ENCODE measurements at regions not wholly inside any gene's neighbourhood (a gene's known extent, or its start where the extent isn't known, plus 50 kb on each side); places are given as distances from the start of the nearest gene placed in this dataset.
"Not testable (repeated sequence)": the region's sequence is repeated elsewhere in the genome, so short reads cannot be mapped to it uniquely, and the experiment has no call there.

- no peak for DNase-seq
These were observed 50.2 kb upstream of the CPNE4 start for GRCh38 chr3:132084982-132085381.

- DNase-seq, result no peak
These were observed 52.5 kb upstream of the CPNE4 start for GRCh38 chr3:132087356-132087755.

- no peak for DNase-seq
These were observed 53.5 kb upstream of the CPNE4 start for GRCh38 chr3:132088291-132088690.

GRCh38 chr3:132090921-132091320 is 56.1 kb upstream of the CPNE4 start:
- DNase-seq, result peak in 13 of 56 donors; percentile 2 to 66 (median 21)

DNA sequence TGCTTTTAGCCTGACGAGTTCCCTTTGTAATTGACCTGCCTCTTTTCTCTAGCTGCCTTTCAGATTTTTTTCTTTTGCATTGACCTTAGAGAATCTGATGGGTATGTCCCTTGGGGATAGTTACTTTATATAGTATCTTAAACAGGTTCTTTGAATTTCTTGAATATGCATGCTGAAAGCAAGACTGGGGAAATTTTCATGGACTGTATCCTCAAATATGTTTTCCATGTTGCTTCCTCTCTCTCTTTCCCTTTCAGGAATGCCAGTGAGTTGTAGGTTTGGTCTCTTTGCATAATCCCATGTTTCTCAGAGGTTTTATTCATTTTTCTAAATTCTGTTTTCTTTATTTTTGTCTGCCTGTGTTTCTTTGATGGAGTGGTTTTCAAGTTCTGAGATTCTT is 81.8 kb upstream of the CPNE4 start:
- DNase-seq, result no peak

- DNase-seq, result no peak
These were observed 82.8 kb upstream of the CPNE4 start for GRCh38 chr3:132117642-132118041.

DNA sequence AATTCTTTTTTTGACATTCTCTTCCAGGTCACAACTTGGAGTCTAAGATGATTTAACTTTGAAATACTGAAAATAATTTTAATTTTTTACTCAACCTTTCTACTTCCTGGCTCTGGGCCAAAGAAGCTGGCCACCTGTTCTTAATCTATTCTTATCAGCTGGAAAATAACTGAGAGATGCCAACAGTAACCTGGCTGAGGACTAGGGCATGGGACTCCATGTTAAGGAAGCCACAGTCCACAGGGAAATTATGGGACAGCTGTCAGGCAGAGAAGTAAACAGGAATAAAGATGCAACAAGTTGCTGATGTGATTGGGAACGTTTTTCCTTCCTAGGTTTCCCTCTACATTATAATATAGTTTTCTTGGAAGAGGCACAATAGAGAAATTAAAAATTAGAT is 84.7 kb upstream of the CPNE4 start:
- no peak for DNase-seq

DNA sequence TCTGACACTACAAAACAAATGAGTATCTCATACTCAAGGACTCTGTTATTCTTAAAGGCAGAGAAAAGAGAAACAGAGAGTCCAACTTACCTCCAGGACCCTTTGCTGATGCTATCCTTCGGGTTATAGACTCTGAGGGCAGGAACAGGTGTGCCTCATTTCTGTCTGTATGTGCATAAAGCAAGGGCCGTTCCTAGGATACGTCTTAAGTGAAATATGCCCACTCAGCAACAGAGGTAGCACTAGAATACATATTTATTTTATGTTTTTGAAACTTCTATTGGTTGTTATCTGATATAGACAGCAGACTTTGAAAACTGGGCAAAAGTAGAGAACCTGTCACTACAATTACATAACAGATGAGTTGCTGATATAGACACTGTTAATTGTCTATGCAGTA is 89.3 kb upstream of the CPNE4 start:
- no peak for DNase-seq

DNA sequence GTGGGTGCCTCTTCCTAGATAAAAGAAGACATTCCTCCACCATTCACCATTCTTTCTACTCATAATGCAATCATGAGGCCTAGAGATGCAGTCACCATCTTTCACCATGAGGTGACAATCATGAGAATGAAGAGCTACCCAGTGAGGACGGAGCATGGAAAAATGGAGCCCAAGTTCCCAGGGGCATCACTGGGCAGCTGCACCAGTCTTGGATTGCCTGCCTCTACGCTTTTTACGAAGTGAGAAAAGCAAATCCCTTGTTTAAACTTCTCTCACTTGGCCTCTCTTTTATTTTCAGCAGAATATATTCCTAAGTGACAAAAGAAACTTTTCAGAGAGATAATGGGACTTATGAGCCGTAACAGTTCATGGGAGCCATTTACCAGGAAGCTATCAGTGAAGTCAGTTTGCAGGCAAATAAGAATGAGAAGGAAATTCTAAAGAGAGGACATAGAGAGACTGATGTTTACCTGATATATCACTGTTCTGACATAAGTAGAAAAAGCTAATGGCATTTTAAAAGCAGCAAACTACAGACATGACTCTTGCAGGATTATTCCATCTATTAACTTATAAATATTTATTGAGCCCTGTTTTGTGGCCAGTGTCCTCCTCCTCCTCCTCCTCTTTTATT is 90.0 kb upstream of the CPNE4 start:
- DNase-seq, result no peak

GRCh38 chr3:132134611-132135010 is 99.8 kb upstream of the CPNE4 start:
- no peak for DNase-seq

DNA sequence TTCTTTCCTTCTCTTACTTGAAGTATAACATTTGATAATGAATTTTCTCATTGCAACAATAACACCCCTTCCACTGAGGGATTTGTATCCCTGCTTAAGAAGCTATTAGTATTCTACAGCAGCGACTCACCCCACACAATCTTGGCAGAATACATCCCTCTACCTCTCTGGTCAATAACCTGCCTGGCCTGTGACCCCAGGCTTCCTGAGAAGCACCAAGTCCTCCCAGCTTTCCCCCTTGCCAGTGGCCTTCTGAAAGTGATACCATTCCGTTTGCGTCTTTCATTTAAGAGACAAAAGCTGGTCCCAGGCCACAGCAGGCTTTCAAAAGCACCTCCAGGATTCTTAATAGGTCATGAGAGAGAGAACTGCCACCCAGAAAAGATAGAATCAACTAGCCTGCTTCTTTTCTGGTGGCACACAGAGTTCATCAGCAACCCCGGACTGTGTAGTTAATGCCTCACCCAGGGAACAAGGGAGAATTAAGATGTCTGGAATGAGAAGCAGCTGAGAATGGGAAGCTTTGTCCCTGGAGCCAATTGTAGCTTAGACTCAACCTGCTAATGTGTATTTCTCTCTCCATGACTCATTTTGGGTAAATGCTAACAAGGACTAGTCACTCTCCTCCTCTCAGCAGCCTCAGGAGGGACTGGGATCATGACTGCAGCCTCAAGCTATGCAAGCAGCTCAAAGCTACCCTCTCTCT is 101.0 kb upstream of the CPNE4 start:
- DNase-seq, result no peak

DNA sequence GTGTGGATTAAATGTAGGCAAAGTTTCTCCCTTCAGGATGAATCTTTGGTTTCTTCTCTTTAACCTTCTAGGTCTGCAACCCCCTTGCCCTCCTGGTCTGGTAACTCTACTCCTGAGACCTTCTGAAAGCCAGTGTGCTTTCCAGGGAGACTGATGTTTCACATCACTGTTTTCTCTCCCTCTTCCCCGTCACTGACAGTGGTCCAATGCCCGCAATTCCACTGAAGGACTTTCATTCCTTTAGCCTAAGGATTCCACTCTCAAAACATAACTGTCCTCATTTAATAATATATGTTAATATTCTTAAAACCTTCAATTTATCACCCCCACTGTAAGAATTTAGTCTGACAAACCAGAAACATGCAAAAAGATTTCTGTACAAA is 101.5 kb upstream of the CPNE4 start:
- no peak for DNase-seq

GRCh38 chr3:132136902-132137301 is 102.1 kb upstream of the CPNE4 start:
- DNase-seq, result not testable (repeated sequence)

- no peak for DNase-seq
These were observed 111.0 kb upstream of the CPNE4 start for GRCh38 chr3:132145833-132146232.

DNA sequence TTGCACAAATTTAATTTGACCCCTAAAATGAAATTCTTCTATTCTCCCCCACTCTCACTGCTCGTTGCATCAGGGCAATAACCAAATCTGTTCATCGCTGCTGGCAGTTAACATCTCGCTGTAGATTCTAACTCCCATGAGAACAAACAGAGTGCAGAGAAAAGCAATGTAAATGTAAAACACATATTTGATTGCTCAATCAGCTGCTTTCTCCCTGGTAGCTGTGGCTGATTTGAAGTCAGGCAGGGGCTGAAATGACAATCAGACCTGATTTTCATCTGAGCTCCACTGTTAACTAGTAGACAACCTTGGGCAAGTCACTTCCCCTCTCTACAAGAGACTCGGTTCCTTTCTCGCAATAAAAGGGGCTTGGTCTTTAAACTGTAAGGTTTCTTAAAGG is 119.8 kb upstream of the CPNE4 start:
- no peak for DNase-seq

DNA sequence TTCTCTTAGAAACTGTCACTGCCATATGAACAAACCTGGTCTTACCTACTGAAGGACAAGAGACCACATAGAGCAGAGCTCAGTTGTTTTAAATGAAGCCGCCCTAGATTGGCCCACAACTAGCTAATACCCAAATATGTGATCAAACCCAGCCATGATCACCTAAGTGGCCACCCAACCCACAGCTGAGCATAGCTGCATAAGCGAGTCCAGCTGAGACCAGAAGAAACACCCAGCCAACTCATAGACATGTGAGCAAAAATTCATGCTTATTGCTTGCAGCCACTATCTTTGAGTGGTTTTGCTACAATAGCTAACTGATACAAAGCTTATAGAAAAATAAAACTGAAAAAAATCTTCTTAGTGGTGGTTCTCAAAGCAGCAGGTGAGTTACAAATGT is 124.3 kb upstream of the CPNE4 start:
- DNase-seq, result no peak

DNA sequence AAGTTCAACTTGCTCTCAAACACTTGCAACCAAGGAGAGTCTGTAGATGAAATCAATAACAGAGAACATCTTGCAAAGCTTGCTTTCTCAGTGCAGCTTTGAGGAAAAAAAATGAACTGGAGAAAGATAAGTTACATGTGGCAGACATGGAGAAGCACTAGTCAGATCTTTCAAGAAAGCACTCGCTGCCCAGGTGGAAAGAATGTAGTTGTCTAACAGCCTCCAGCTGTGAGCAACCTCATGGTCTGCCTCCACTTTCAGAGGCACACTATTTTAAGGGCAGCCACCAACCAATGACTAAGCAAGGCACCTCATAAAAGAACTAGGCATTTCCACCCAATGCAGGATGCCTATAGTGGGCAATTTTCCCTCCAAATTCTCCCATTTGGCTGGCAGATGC is 125.4 kb upstream of the CPNE4 start:
- DNase-seq, result no peak

DNA sequence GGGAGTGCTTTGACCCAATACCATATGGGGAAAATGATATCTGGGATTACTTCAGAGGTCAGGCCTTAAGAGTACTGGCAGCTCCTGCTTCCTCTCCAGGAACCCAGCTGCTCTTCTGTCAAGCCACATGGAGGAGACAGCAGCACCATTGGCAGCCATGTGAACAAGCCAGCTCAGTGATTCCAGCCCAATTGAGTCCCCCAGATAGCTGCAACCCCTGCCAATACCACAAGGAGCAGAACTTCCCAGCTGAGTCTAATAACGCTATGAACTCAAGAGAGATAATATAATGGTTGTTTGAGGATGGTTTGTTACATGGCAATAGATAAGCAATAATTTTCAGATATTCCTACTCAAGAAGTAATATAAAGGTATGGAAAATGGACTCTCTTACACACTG is 126.8 kb upstream of the CPNE4 start:
- no peak for DNase-seq

GRCh38 chr3:132164469-132165092 is 129.8 kb upstream of the CPNE4 start:
- no peak for DNase-seq

GRCh38 chr3:132167870-132168269 is 133.1 kb upstream of the CPNE4 start:
- no peak for DNase-seq

GRCh38 chr3:132174500-132174899 is 139.7 kb upstream of the CPNE4 start:
- DNase-seq, result no peak

DNA sequence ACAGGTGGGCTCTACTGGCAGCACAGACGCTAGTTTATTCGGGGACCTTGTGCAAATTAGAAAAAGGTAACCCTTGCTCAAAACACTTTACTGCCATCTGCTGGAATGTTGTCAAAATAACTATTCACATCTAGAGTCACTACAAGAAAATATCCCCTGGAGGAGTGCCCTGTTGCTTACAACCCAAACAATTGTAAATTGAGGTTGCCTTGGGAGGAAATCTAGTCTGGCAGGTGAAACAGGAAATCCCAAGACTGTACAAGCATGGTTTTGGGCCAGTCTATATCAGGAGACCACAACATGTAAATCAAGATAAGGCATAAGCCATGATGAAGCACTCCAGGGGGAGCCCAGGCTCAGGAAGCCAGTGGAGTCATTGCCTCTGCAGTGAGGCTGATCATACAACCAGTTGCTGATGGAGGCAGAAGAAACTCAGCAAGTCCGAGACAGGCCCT is 136.8 kb upstream of the ACP3 start:
- DNase-seq, result peak in 6 of 56 donors; percentile 1 to 28 (median 9)

GRCh38 chr3:132183811-132184210 is 133.4 kb upstream of the ACP3 start:
- no peak for DNase-seq

All from amygdala (tissue), 56 donors.